ENCODE measurements at regions not wholly inside any gene's neighbourhood (a gene's known extent, or its start where the extent isn't known, plus 50 kb on each side); places are given as distances from the start of the nearest gene placed in this dataset.

- DNase-seq (no peak), ATAC-seq (no peak)
- intact Hi-C loops (cut with DNase I), result no loop called here
- Histone ChIP-seq H3K36me3 (ENCODE audit: insufficient read depth in 1 of 2, low read depth in 1 of 2) (no peaks in the 10 kb centered on the region), H3K27ac (no peak overlapping the region), H3K4me1 (no peaks in the 10 kb centered on the region), H3K9me3 (no peaks in the 10 kb centered on the region), H3K27me3 (ENCODE audit: insufficient read depth in 3 of 3, low read length in 2 of 3) (peaks cover 0 to 3% (median 2%) of the 10 kb centered on the region in 3 donors), H3K4me3 (no peak overlapping the region)
- WGBS, 3 donors, result 52 to 57% (median 56%) methylated on average over 6 of the region's 6 CpGs
- no peak for TF ChIP-seq CTCF (IDR thresholded peaks at IDR 0.05)
Measured at GRCh38 chr1:38746402-38746935, 113.1 kb downstream of the RRAGC start.

GRCh38 chr1:38745476-38746401 lies 113.8 kb downstream of the RRAGC start:
- Histone ChIP-seq H3K27me3 (ENCODE audit: insufficient read depth in 3 of 3, low read length in 2 of 3) (peaks cover 0 to 3% (median 2%) of the 10 kb centered on the region in 3 donors), H3K4me1 (no peaks in the 10 kb centered on the region), H3K4me3 (no peak overlapping the region), H3K27ac (no peak overlapping the region), H3K9me3 (no peaks in the 10 kb centered on the region), H3K36me3 (ENCODE audit: insufficient read depth in 1 of 2, low read depth in 1 of 2) (no peaks in the 10 kb centered on the region)
- no peak for DNase-seq
- no peak for TF ChIP-seq CTCF (IDR thresholded peaks at IDR 0.05)
- no peak for ATAC-seq
- intact Hi-C loops (cut with DNase I), result no loop called here
- WGBS, 3 donors, result 84 to 89% (median 85%) methylated on average over 9 of the region's 9 CpGs

DNA sequence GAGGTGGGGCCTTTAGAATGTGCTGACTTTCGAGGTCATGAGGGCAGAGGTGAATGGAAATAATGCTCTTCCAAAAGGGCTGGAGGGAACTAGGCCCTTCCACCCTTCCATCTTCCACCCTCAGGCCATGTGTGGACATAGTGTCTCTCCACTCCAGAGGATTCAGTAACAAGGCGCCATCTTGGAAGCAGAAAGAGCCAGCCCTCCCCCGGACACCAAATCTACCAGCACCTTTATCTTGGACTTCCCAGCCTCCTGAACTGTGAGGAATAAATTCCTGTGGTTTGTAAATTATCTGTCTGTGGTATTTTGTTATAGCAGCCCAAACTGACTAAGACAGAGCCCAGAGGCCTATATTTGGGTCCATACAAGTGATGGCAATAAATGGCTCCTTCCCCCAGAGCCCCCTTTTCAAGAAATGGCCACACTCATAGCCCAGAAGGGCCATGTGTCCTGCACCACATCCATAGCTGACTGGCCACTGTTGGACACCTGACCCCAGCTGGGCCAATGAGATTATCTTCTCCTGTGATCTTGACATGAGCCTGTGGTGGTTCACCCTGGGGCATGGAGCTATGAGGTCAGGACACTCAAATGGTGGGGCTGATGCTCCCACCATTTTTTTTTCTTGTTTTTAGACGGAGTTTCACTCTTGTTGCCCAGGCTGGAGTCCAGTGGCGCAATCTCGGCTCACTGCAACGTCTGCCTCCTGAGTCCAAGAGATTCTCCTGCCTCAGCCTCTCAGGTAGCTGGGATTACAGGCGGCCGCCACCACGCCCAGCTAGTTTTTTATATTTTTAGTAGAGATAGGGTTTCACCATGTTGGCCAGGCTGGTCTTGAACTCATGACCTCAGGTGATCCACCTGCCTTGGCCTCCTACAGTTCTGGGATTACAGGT lies 114.9 kb downstream of the RRAGC start:
- H3K9me3 ChIP-seq, result no peaks in the 10 kb centered on the region
- no peak overlapping the region for H3K4me3 ChIP-seq
- no peak overlapping the region for H3K27ac ChIP-seq
- H3K27me3 ChIP-seq (ENCODE audit: insufficient read depth in 3 of 3, low read length in 2 of 3), result peaks cover 0 to 3% (median 2%) of the 10 kb centered on the region in 3 donors
- no peaks in the 10 kb centered on the region for H3K36me3 ChIP-seq (ENCODE audit: insufficient read depth in 1 of 2, low read depth in 1 of 2)
- ATAC-seq (no peak), DNase-seq (no peak)
- 84 to 91% (median 87%) methylated on average over 10 of the region's 10 CpGs for WGBS, 3 donors
- no peaks in the 10 kb centered on the region for H3K4me1 ChIP-seq
- no peak for TF ChIP-seq CTCF (IDR thresholded peaks at IDR 0.05)
- intact Hi-C loops (cut with DNase I), result no loop called here

DNA sequence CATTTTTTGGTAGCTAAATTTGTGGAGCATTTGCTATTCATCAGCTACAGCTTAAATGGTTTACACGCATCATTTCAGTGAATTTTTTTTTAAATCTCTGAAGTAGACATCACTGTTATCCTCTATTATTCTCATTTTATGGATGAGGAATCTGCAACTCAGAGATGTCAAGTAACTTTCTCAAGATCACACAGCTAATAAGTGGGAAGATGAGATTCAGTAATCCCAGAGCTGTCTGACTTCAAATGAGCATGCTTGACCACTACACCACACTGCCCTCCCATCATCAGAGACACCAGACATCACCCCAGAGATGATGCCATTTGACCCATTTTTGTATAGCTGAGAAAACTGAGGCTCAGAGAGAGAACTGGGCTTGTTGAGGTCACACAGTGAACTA lies 116.4 kb downstream of the RRAGC start:
- 89 to 98% (median 90%) methylated on average over 1 of the region's 1 CpG for WGBS, 3 donors
- intact Hi-C loops (cut with DNase I), result no loop called here
- DNase-seq, result no peak
- Histone ChIP-seq H3K27ac (no peak overlapping the region), H3K9me3 (no peaks in the 10 kb centered on the region), H3K36me3 (ENCODE audit: insufficient read depth in 1 of 2, low read depth in 1 of 2) (no peaks in the 10 kb centered on the region), H3K27me3 (ENCODE audit: insufficient read depth in 3 of 3, low read length in 2 of 3) (no peaks in the 10 kb centered on the region), H3K4me3 (no peak overlapping the region), H3K4me1 (no peaks in the 10 kb centered on the region)
- no peak for TF ChIP-seq CTCF (IDR thresholded peaks at IDR 0.05)
- ATAC-seq, result no peak

Measured in psoas muscle (tissue), 7 donors.